ENCODE measurements at regions not wholly inside any gene's neighbourhood (a gene's known extent, or its start where the extent isn't known, plus 50 kb on each side); places are given as distances from the start of the nearest gene placed in this dataset.

GRCh38 chr2:195471807-195472206 lies 185.2 kb upstream of the SLC39A10 start:
- H3K27ac ChIP-seq (ENCODE audit: insufficient read depth, low read depth, low read length, poor library complexity, severe bottlenecking) = no peak overlapping the region
- H3K9me3 ChIP-seq (ENCODE audit: control insufficient read depth, low read length) = no peaks in the 10 kb centered on the region
- no peak overlapping the region for H3K4me3 ChIP-seq (ENCODE audit: insufficient read depth, low read depth, low read length)
- WGBS, 2 experiments = 96 to 97% methylated on average over 2 to 4 of the region's 4 CpGs
- H3K36me3 ChIP-seq (ENCODE audit: control insufficient read depth, insufficient read depth, low read length) = no peaks in the 10 kb centered on the region
- H3K27me3 ChIP-seq (ENCODE audit: control insufficient read depth, insufficient read depth, low read length, poor library complexity, severe bottlenecking) = no peaks in the 10 kb centered on the region
- no peaks in the 10 kb centered on the region for H3K4me1 ChIP-seq (ENCODE audit: control insufficient read depth, insufficient read depth, low read length)

GRCh38 chr2:195471163-195471562 lies 185.9 kb upstream of the SLC39A10 start:
- WGBS, 2 experiments = 87 to 91% methylated on average over 2 of the region's 2 CpGs
- H3K27ac ChIP-seq (ENCODE audit: insufficient read depth, low read depth, low read length, poor library complexity, severe bottlenecking) = no peak overlapping the region

GRCh38 chr2:195470622-195471021 lies 186.4 kb upstream of the SLC39A10 start:
- no peaks in the 10 kb centered on the region for H3K36me3 ChIP-seq (ENCODE audit: control insufficient read depth, insufficient read depth, low read length)
- H3K4me3 ChIP-seq (ENCODE audit: insufficient read depth, low read depth, low read length) = no peak overlapping the region
- no peaks in the 10 kb centered on the region for H3K4me1 ChIP-seq (ENCODE audit: control insufficient read depth, insufficient read depth, low read length)
- no peaks in the 10 kb centered on the region for H3K27me3 ChIP-seq (ENCODE audit: control insufficient read depth, insufficient read depth, low read length, poor library complexity, severe bottlenecking)
- no peaks in the 10 kb centered on the region for H3K9me3 ChIP-seq (ENCODE audit: control insufficient read depth, low read length)
- H3K27ac ChIP-seq (ENCODE audit: insufficient read depth, low read depth, low read length, poor library complexity, severe bottlenecking) = no peak overlapping the region

More at GRCh38 chr2:195471163-195471562, 185.9 kb upstream of the SLC39A10 start:
- H3K36me3 ChIP-seq (ENCODE audit: control insufficient read depth, insufficient read depth, low read length) = no peaks in the 10 kb centered on the region
- H3K4me1 ChIP-seq (ENCODE audit: control insufficient read depth, insufficient read depth, low read length) = no peaks in the 10 kb centered on the region
- no peak overlapping the region for H3K4me3 ChIP-seq (ENCODE audit: insufficient read depth, low read depth, low read length)
- H3K27me3 ChIP-seq (ENCODE audit: control insufficient read depth, insufficient read depth, low read length, poor library complexity, severe bottlenecking) = no peaks in the 10 kb centered on the region
- no peaks in the 10 kb centered on the region for H3K9me3 ChIP-seq (ENCODE audit: control insufficient read depth, low read length)

DNA sequence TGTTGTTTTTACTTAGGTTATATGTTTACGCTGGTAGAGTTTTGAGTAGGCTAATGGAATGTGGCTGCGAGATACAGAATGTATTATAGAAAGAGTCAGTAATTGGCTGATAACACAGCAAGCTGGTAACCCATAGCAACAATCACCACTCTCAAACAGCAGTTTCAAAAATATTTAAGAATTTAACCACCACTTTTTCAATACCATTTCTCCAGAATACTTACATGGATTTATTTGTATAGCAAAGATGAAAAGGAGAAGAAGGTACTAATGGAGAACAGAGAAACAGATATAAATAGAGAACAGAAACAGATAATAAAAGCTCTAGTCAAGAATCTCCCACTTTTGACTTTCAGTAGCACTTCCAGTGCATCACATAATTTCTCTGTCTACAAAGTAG lies 188.3 kb upstream of the SLC39A10 start:
- H3K4me1 ChIP-seq (ENCODE audit: control insufficient read depth, insufficient read depth, low read length) = no peaks in the 10 kb centered on the region
- H3K4me3 ChIP-seq (ENCODE audit: insufficient read depth, low read depth, low read length) = no peak overlapping the region
- 89 to 96% methylated on average over 2 of the region's 2 CpGs for WGBS, 2 experiments
- H3K27me3 ChIP-seq (ENCODE audit: control insufficient read depth, insufficient read depth, low read length, poor library complexity, severe bottlenecking) = no peaks in the 10 kb centered on the region
- no peak overlapping the region for H3K27ac ChIP-seq (ENCODE audit: insufficient read depth, low read depth, low read length, poor library complexity, severe bottlenecking)
- no peaks in the 10 kb centered on the region for H3K36me3 ChIP-seq (ENCODE audit: control insufficient read depth, insufficient read depth, low read length)
- H3K9me3 ChIP-seq (ENCODE audit: control insufficient read depth, low read length) = no peaks in the 10 kb centered on the region

DNA sequence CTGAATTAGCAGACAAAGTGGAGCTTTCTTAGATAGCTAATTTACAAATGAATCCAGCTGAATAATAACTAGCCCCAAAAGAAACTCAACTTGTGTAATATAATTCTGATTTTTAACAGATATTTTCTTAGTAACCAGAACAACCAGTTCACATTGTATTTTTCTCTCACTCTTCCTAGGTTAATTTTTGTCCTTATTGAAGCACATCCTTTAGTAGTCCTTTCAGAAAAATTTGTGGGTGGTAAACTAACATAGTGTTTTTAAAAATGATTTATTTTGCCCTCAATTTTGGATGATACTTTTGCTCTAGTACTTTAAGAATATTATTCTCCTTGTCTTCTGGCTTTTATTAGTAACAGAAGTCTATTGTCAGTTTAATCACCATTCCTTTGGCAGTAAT lies 190.6 kb upstream of the SLC39A10 start:
- Histone ChIP-seq H3K27me3 (ENCODE audit: control insufficient read depth, insufficient read depth, low read length, poor library complexity, severe bottlenecking) (no peaks in the 10 kb centered on the region), H3K36me3 (ENCODE audit: control insufficient read depth, insufficient read depth, low read length) (no peaks in the 10 kb centered on the region), H3K9me3 (ENCODE audit: control insufficient read depth, low read length) (no peaks in the 10 kb centered on the region), H3K27ac (ENCODE audit: insufficient read depth, low read depth, low read length, poor library complexity, severe bottlenecking) (no peak overlapping the region), H3K4me3 (ENCODE audit: insufficient read depth, low read depth, low read length) (no peak overlapping the region), H3K4me1 (ENCODE audit: control insufficient read depth, insufficient read depth, low read length) (no peaks in the 10 kb centered on the region)

- H3K27me3 ChIP-seq (ENCODE audit: control insufficient read depth, insufficient read depth, low read length, poor library complexity, severe bottlenecking) = no peaks in the 10 kb centered on the region
- no peaks in the 10 kb centered on the region for H3K4me1 ChIP-seq (ENCODE audit: control insufficient read depth, insufficient read depth, low read length)
- no peaks in the 10 kb centered on the region for H3K36me3 ChIP-seq (ENCODE audit: control insufficient read depth, insufficient read depth, low read length)
- no peaks in the 10 kb centered on the region for H3K9me3 ChIP-seq (ENCODE audit: control insufficient read depth, low read length)
- WGBS, 2 experiments = 50 to 61% methylated on average over 2 to 3 of the region's 3 CpGs
- no peak overlapping the region for H3K4me3 ChIP-seq (ENCODE audit: insufficient read depth, low read depth, low read length)
- no peak overlapping the region for H3K27ac ChIP-seq (ENCODE audit: insufficient read depth, low read depth, low read length, poor library complexity, severe bottlenecking)
Measured at GRCh38 chr2:195461010-195461409, 196.0 kb upstream of the SLC39A10 start.

DNA sequence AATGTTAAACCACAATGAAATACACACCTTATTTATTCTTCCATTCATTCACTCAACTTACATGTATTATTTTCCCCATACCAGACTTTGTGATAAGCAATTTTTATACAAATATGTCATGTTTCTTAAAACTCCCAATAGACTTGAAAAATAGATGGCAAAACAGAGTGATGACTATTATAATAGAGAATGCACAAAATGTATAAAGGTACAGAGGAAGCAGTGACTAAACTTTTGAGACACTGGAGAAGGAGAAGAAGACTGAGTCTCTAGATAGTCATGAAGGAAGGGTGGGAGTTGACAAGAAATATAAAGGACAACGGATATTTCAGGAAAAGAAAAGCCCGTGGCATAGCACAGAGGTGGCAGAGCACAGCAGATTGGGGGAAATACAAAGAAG lies 198.1 kb upstream of the SLC39A10 start:
- Histone ChIP-seq H3K4me3 (ENCODE audit: insufficient read depth, low read depth, low read length) (no peak overlapping the region), H3K27ac (ENCODE audit: insufficient read depth, low read depth, low read length, poor library complexity, severe bottlenecking) (no peak overlapping the region), H3K27me3 (ENCODE audit: control insufficient read depth, insufficient read depth, low read length, poor library complexity, severe bottlenecking) (no peaks in the 10 kb centered on the region), H3K4me1 (ENCODE audit: control insufficient read depth, insufficient read depth, low read length) (no peaks in the 10 kb centered on the region), H3K36me3 (ENCODE audit: control insufficient read depth, insufficient read depth, low read length) (no peaks in the 10 kb centered on the region), H3K9me3 (ENCODE audit: control insufficient read depth, low read length) (no peaks in the 10 kb centered on the region)
- 92 to 94% methylated on average over 2 of the region's 2 CpGs for WGBS, 2 experiments

- Histone ChIP-seq H3K27ac (ENCODE audit: insufficient read depth, low read depth, low read length, poor library complexity, severe bottlenecking) (no peak overlapping the region), H3K4me3 (ENCODE audit: insufficient read depth, low read depth, low read length) (no peak overlapping the region), H3K9me3 (ENCODE audit: control insufficient read depth, low read length) (no peaks in the 10 kb centered on the region), H3K27me3 (ENCODE audit: control insufficient read depth, insufficient read depth, low read length, poor library complexity, severe bottlenecking) (no peaks in the 10 kb centered on the region), H3K36me3 (ENCODE audit: control insufficient read depth, insufficient read depth, low read length) (no peaks in the 10 kb centered on the region), H3K4me1 (ENCODE audit: control insufficient read depth, insufficient read depth, low read length) (no peaks in the 10 kb centered on the region)
Measured at GRCh38 chr2:195457873-195458272, 199.2 kb upstream of the SLC39A10 start.

GRCh38 chr2:195456771-195457170 lies 200.3 kb upstream of the SLC39A10 start:
- 83% methylated on average over 2 of the region's 2 CpGs; no CpG with 5 or more reads in 1 of the 2 experiments for WGBS, 2 experiments
- Histone ChIP-seq H3K9me3 (ENCODE audit: control insufficient read depth, low read length) (no peaks in the 10 kb centered on the region), H3K4me3 (ENCODE audit: insufficient read depth, low read depth, low read length) (no peak overlapping the region)

DNA sequence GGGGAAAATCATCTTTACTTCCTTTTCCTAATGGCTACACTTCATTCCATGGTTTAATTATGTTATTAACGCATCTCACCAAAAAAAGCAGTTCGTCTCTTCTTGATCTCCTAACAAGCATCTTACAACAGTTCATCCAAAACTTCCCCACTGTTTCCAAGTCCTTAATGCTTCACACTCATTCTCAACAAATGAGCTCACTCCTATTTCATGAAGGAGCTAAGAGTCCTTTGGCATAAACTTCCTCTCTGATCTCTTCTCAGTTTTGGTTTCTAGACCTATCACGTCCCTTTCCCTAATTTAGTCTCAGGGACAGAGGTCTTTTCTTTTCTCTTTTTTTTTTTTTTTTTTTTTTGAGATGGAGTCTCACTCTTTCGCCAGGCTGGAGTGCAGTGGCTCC lies 205.9 kb upstream of the SLC39A10 start:
- Histone ChIP-seq H3K27me3 (ENCODE audit: control insufficient read depth, insufficient read depth, low read length, poor library complexity, severe bottlenecking) (no peaks in the 10 kb centered on the region), H3K9me3 (ENCODE audit: control insufficient read depth, low read length) (no peaks in the 10 kb centered on the region), H3K4me1 (ENCODE audit: control insufficient read depth, insufficient read depth, low read length) (no peaks in the 10 kb centered on the region), H3K27ac (ENCODE audit: insufficient read depth, low read depth, low read length, poor library complexity, severe bottlenecking) (no peak overlapping the region), H3K4me3 (ENCODE audit: insufficient read depth, low read depth, low read length) (no peak overlapping the region), H3K36me3 (ENCODE audit: control insufficient read depth, insufficient read depth, low read length) (no peaks in the 10 kb centered on the region)
- 93 to 94% methylated on average over 4 of the region's 4 CpGs for WGBS, 2 experiments

More at GRCh38 chr2:195456771-195457170, 200.3 kb upstream of the SLC39A10 start:
- H3K36me3 ChIP-seq (ENCODE audit: control insufficient read depth, insufficient read depth, low read length) = no peaks in the 10 kb centered on the region
- no peak overlapping the region for H3K27ac ChIP-seq (ENCODE audit: insufficient read depth, low read depth, low read length, poor library complexity, severe bottlenecking)
- H3K27me3 ChIP-seq (ENCODE audit: control insufficient read depth, insufficient read depth, low read length, poor library complexity, severe bottlenecking) = no peaks in the 10 kb centered on the region
- H3K4me1 ChIP-seq (ENCODE audit: control insufficient read depth, insufficient read depth, low read length) = no peaks in the 10 kb centered on the region

DNA sequence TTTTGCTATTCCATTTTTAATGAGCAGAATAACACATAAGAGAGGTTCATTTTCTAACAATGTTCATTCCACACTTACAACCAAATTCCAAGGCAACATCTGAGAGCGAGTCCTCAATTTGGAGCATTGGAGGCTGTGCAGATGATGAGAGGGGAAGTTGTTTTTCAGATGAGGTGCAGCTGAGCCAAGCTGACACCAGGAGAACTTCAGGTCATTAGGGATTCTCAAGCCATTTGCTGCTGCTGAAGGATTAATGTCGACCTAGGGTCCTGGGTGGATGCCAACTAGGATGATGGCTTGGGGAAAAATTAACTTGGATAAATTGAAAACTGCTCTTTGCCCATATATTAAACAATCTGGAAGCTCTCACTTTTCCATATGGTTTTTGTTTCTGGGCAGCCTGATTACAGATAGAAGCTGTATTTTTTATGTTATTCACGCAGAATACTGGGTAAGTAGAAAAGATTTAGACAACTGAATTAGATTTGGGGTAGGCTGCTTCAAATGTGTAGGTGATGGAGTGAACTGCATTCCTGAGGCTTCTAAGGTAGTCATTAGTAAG lies 206.4 kb upstream of the SLC39A10 start:
- no peaks in the 10 kb centered on the region for H3K27me3 ChIP-seq (ENCODE audit: control insufficient read depth, insufficient read depth, low read length, poor library complexity, severe bottlenecking)
- no peak overlapping the region for H3K27ac ChIP-seq (ENCODE audit: insufficient read depth, low read depth, low read length, poor library complexity, severe bottlenecking)
- H3K36me3 ChIP-seq (ENCODE audit: control insufficient read depth, insufficient read depth, low read length) = no peaks in the 10 kb centered on the region
- H3K4me3 ChIP-seq (ENCODE audit: insufficient read depth, low read depth, low read length) = no peak overlapping the region
- H3K9me3 ChIP-seq (ENCODE audit: control insufficient read depth, low read length) = no peaks in the 10 kb centered on the region
- 90% methylated on average over 3 of the region's 3 CpGs for WGBS, 2 experiments
- no peaks in the 10 kb centered on the region for H3K4me1 ChIP-seq (ENCODE audit: control insufficient read depth, insufficient read depth, low read length)
